HG02571 (cell line): ENCODE measurements at regions not wholly inside any gene's neighbourhood (a gene's known extent, or its start where the extent isn't known, plus 50 kb on each side); places are given as distances from the start of the nearest gene placed in this dataset.

Source experiments
- ATAC-seq: cut with Tn5 transposase; IDR thresholded peaks from one replicate; pipeline ENCODE4 v1.9.1; 2021; ENCODE audit warnings: mild to moderate bottlenecking, moderate library complexity; ENCODE audit not compliant: unreplicated experiment

DNA sequence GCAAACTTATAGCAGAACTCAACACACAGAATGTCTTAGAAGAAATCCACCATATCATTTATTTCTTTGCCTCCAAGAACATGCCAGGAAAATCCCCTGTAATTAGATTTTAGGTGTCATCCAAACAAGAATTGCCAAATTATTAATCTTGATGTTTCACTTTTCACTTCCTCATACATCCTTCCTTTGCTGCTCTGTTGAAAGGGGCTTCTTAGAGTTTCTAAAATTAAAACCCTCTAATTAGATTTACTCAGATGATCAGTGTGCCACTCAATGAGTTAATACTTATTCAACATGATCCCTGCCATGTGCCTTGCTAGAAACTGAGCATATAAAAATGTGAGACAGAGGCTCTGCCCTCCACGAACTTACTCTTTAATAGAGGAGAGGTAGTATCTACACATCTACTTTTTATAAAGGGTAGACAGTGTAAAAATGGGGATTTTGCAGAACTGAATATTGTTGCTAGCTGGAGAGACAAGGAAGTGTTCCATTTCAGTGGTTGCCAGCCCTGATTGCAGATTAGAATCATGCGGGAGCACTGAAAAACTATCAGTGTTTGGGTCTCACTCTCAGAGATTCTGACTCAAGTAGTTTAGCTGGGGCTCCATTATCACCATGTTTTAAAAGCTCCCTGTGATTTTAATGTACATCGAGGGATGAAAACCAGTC lies 498.4 kb downstream of the TLE4 start:
- no peak for ATAC-seq

- ATAC-seq = no peak
Measured at GRCh38 chr9:80066931-80067330, 495.2 kb downstream of the TLE4 start.

DNA sequence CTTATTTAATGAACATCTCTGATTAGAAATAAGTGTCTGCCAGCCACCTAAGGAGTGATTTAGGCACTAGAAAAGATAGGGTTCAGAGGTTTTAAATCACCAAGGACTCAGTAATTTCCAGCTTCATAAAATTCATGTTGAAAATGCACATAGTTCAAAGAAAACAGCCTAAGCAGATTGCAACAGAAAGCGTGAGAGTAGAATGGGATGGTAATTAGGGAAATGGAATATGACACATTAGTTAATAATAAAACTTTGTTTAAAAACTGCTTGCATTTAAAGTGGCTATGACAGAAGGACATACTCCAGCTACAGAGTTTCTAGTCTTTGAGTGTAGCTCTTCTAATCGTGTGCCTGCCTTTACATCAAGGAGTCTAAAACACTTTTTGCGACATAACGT lies 490.8 kb downstream of the TLE4 start:
- no peak for ATAC-seq

DNA sequence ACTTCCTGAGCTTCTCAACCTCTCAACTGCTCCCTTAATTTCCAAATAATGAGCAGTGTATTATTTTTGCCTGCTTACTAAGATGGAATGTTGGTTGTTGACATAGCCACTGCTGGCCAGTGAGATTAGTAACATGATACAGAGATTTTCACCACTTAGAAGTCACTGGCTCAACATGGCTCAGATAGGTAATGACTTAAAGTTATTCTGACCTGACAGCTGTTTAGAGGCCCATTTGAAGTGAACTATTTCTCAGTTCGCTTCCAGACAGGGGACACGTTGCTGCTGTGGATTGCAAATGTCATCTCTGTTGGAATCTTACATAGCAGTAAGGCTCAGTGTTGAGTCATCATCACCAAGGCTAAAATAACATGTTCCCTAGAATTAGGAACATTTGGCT lies 490.2 kb downstream of the TLE4 start:
- no peak for ATAC-seq

GRCh38 chr9:80061096-80061495 lies 489.3 kb downstream of the TLE4 start:
- no peak for ATAC-seq

DNA sequence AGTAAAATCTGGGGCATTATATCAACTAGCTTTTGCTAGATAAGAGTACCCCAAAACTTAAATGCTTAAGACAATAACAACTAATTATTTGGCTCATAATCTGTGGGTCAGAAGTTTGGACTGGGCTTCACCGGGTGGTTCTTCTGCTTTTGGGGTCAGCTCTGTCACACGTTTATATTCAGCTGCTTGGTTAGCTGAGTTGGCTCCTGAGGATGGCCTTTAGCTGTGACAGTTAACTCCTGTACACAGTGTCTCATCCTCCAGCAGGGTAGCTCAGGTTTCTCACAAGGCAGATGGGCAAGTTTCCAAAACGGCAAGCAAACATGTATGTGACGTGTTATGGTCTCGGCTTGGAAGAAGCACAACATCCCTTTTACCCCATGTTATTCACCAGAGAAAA lies 488.2 kb downstream of the TLE4 start:
- no peak for ATAC-seq

DNA sequence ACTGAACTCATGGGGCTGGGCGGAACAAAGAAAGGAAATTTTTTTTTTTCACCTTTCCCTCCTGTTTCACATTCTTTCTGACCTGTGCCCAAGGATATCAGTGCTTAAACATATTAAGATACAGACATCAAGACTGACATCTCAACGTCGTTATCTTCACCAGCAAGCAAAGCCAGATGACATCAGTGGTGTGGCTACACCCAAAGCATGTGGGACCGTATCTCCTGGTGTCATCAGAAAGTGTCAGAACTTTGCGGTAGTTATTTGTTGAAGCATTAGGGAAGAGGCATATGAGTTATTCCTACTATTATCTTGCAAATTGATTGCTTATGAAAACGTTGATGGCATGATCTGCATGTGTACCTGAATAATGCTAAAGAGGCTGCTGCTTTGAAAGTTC lies 487.4 kb downstream of the TLE4 start:
- ATAC-seq = no peak

DNA sequence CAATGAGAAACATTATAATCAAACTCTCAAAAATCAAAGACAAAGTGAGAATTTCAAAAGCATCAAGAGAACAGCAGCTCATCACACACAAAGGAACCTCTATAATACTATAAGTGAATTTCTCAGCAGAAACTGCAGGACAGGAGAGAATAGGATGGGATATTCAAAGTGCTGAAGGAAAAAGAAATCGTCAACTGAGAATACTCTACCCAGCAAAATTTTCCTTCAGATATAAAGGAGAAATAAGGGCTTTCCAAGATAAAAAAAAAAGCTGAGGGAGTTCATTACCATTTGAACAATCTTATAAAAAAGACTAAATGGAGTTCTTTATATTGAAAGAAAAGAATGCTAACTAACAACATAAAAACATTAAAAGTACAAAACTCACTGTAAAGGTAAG lies 481.1 kb downstream of the TLE4 start:
- no peak for ATAC-seq

DNA sequence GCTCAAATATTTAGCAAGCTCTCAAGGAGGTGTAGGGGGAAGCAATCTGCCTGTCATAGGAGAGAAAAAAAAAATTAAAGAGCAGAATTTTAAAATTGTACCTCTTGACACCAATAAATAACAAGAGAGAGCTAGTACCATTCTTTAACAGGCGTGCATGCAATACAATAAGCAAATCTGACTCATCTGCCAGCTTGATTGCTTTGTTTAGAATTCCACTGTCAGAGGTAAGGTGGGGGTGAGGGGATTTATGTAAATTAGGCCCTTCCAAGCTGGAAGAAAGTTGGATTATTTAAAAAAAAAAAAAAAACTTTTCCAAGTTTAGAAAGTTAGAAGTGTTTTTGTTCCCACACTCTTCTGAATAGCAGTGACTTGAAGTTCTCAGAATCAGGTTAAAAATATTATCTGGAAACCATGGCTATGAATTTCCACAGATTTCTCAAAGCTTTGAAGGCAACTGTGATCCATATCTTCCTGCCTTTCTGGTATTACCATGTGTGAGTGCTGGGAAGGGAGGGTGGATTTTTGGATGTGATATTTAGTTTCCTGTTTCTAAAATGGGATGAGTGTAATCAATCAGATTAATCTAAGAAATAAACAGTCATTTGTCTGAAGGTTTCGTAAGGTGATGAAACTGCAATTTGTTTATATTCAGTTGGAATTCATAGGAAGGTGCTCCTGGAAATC lies 477.5 kb downstream of the TLE4 start:
- no peak for ATAC-seq

- no peak for ATAC-seq
Measured at GRCh38 chr9:80046481-80046880, 474.7 kb downstream of the TLE4 start.

DNA sequence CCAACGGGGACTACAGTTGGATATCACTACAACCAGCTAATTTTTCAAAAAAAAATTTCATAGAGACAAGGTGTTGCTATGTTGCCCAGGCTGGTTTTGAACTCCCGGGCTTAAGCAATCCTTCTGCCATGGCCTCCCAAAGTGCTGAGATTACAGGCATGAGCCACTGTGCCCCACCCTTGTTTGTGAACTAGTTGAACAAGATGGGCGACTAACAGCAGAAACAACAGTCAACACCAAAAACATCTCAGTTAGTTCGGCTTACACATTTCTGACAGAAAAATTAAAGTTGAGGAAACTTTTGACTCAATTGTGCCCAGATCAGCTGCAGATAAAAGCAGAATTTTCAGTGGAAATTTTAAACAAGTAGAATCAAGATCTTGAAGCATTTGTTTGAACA lies 470.1 kb downstream of the TLE4 start:
- ATAC-seq = no peak

DNA sequence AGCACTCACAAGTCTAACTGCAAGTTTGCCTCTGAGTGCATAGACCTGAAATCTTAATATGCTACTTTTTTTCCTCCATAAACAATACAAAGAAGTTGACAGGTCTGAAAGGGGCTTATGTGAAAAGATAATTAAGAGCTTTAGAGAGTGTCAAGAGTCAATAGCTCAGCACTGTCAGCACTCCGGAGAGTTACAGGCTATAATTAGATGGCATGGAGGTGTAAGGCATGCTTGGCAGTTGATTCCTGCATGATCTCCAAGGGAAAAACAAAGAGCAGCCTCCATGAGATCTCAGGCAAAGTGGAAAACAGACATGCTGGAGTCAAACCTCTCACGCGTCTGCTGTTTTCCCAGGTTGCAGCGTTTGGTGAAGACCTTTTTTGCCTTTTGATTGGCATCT lies 468.7 kb downstream of the TLE4 start:
- ATAC-seq = no peak

DNA sequence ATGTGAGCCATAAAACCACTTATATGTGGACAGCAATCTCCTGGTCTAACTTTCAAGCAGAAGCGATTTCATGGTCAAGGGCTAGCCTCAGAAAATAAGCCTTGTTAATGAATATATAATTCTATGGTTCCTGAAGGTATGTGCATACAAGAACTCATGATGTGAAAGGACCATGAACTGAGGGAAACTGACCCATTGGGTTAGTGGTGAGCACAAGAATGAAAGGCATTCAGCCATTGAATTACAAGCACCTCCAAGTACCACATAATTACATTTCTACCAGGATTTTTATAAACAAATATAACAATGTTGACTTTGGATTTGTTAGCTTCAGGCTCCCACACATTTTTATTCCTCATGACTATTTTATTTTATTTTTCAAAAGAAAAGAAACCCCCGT lies 459.0 kb downstream of the TLE4 start:
- no peak for ATAC-seq

- no peak for ATAC-seq
Measured at GRCh38 chr9:80028501-80028900, 456.7 kb downstream of the TLE4 start.

DNA sequence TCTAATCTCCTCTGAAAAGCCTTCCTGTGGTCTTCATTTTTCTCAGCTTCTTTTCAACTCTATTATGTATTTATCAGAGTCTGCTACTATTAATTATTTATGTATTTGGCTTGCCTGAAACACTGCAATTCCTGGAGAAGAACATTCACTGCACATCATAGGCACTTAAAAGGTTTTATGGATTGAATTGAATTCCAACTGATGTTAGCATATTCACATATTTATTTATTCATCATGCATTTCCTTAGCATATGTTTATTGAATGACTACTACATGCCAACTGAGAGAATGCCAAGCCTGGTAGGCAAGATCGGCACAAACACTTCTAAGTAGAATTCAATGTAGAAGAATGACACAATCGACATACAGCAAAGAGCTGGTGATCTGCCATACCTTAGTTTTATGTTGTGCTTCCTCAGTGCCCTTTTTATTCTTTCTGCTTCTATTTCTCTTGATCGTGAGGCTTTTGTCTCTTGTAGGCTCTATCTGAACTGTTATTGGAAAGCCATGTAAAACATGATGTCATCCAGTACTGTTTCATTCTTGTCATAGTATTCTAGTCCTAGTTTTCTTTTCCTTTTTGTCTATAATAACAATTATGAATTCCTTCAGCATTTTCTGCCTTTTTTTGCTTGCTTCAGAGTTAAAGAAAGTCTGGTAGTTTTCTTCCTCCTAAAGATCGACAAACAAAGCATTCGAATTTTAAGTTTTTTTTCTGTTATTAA lies 454.2 kb downstream of the TLE4 start:
- no peak for ATAC-seq

- no peak for ATAC-seq
Measured at GRCh38 chr9:80025131-80025530, 453.4 kb downstream of the TLE4 start.

DNA sequence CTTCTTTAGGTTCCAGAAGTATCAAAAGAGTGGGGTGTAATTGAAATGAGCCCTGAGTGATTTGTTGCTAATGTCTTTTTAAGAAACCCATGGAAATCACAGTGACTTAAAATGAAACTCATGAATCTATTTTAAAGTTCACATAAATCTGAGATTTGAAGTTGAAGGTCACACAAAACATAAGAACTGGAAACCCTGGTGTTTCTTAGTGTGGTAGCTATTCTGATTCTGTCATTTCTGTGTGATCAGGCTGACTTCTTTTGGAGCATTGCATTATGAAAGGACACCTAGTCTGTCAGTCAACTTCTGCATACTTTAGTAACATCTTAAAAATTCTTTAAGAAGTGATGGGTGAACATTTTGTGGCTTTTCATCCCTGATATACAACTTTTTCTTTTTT lies 448.8 kb downstream of the TLE4 start:
- no peak for ATAC-seq

DNA sequence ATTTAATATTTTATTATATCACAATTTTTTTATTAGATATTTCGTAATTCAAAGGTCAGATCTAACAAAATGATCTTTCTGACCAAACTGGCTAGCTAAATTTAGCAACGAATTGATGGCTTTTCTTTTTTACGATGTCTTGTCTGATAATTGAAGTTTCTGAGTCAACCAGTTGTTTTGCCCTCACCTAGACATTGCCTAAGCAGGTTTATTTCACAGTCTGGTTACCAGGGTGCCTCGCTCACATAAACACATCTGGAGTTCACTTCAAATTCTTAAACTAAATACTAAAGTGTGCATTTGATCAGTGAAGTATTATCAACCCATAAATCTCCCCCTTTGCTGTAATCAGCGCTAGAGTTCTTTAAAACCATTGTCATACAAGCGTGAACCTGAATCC lies 448.3 kb downstream of the TLE4 start:
- ATAC-seq = no peak

DNA sequence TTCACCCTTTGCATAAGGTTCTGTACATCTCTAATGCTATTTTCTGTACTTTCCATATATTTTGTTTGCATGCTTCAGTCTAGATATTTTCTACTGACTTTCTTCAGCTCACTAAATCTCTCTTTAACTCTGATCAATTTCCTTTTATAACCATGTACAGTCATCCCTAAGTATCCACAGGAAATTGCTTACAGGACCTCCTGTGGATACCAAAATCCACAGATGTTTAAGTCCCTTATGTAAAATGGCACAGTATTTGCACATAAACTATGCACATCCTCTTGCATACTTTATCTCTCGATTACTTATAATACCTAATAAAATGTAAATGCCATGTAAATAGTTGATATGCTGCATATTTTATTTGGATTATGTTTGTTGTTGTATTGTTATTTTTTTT lies 442.1 kb downstream of the TLE4 start:
- ATAC-seq = no peak

DNA sequence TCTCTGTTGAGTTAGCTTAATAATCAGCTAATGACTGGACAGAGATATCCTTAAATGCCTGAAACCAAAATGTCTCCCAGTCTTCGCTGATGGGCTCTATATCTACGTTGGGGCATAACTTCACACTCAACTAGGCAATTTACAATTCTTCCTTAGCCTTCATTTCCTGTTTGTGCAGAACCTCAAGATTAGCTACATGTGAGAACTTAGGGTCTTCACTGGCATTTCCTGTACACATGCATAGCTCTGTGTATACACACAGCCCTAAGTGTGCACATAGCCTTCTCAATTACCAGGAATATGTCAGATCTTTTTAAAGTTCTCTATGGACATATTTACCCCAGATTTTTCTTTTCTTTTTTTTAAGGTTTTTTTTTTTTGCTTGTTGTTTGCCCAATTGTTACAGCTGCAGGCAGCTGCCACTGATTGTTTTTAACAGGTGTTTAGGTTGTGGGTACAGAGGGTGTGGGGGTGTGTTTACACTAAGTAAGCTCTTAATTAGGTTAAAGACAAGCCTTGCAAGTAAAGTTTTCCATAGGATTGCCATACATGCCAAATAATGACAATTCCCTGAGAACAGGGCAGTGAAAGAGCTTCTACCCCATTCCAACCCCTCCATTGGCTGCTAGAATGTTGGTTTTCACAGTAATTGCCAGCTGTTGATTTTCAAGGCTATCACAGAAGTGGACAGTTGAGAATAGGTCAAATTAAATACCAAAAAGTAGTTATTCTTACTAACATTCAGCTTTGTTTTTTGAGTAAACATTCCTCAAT lies 441.0 kb downstream of the TLE4 start:
- ATAC-seq = no peak

GRCh38 chr9:80009204-80009603 lies 437.4 kb downstream of the TLE4 start:
- no peak for ATAC-seq

DNA sequence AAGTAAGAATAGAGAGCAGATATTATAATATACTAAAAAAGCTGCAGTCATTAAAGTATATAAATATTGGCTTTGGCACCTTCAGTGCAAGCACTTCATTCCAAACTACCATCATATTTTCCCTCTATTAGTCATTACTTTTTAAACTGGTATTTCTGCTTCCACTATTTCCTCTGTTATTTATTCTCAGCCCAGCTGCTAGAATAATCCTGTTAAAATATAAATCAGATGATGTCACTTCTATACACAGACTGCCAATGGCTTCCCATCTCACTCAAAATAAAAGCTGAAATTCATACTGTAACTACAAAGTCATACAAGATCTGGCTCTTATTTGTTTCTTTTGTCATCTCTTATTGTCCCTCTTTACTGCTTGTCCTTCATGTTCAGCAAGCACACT lies 432.9 kb downstream of the TLE4 start:
- no peak for ATAC-seq
